Liver (tissue), 3 donors: ENCODE measurements at regions not wholly inside any gene's neighbourhood (a gene's known extent, or its start where the extent isn't known, plus 50 kb on each side); places are given as distances from the start of the nearest gene placed in this dataset.

Experiments
- EGR1 ChIP-seq, 2 donors: IDR thresholded peaks; 2 replicates each; pipeline ENCODE4 v1.6.1; 2016 to 2018; ENCODE audit warnings: antibody characterized with exemption in 2 of 2, low read depth in 2 of 2
- GABPA ChIP-seq, 2 donors: IDR thresholded peaks in 1 of 2; conservative IDR thresholded peaks in 1 of 2; 2 replicates each; pipeline ENCODE4 v1.6.1; 2016; ENCODE audit warnings: antibody characterized with exemption in 2 of 2, mild to moderate bottlenecking in 1 of 2, moderate library complexity in 1 of 2
- NR2F2 ChIP-seq: IDR thresholded peaks from 2 replicates; pipeline ENCODE4 v1.6.1; 2016; ENCODE audit warnings: antibody characterized with exemption
- RAD21 ChIP-seq, 2 donors: IDR thresholded peaks; 2 replicates each; pipeline ENCODE4 v1.6.1; 2016; ENCODE audit warnings: antibody characterized with exemption in 2 of 2, mild to moderate bottlenecking in 2 of 2
- RXRA ChIP-seq, 2 donors: IDR thresholded peaks; 2 replicates each; pipeline ENCODE4 v1.6.1; 2017 to 2018; ENCODE audit warnings: antibody characterized with exemption in 2 of 2, mild to moderate bottlenecking in 1 of 2
- SP1 ChIP-seq: IDR thresholded peaks from 2 replicates; pipeline ENCODE4 v1.6.1; 2018; ENCODE audit warnings: antibody characterized with exemption, mild to moderate bottlenecking
- TAF1 ChIP-seq: conservative IDR thresholded peaks from 2 replicates; pipeline ENCODE4 v1.6.1; 2016; ENCODE audit warnings: antibody characterized with exemption, mild to moderate bottlenecking
- YY1 ChIP-seq: IDR thresholded peaks from 2 replicates; pipeline ENCODE4 v1.6.1; 2016; ENCODE audit warnings: antibody characterized with exemption, mild to moderate bottlenecking
- TF ChIP-seq, protein P1 (sequence below): fragments of 150-350 bp; IDR thresholded peaks from 2 replicates; pipeline ENCODE4 v1.5.1; 2017; ENCODE audit warnings: improper control_type of control experiment, low read depth, low read length; ENCODE audit not compliant: missing input control
- TF ChIP-seq, protein P2 (sequence below): IDR thresholded peaks from 2 replicates; pipeline ENCODE4 v1.6.1; 2016; ENCODE audit warnings: antibody characterized with exemption
- TF ChIP-seq, protein P3 (sequence below): IDR thresholded peaks from 2 replicates; pipeline ENCODE4 v1.6.1; 2016; ENCODE audit warnings: antibody characterized with exemption
- TF ChIP-seq, protein P4 (sequence below): IDR thresholded peaks from 2 replicates; pipeline ENCODE4 v1.6.1; 2016; ENCODE audit warnings: antibody characterized with exemption, mild to moderate bottlenecking
- TF ChIP-seq, protein P5 (sequence below): IDR thresholded peaks from 2 replicates; pipeline ENCODE4 v1.6.1; 2016; ENCODE audit warnings: antibody characterized with exemption
- donor health status: healthy.
- donor health status: healthy.

DNA sequence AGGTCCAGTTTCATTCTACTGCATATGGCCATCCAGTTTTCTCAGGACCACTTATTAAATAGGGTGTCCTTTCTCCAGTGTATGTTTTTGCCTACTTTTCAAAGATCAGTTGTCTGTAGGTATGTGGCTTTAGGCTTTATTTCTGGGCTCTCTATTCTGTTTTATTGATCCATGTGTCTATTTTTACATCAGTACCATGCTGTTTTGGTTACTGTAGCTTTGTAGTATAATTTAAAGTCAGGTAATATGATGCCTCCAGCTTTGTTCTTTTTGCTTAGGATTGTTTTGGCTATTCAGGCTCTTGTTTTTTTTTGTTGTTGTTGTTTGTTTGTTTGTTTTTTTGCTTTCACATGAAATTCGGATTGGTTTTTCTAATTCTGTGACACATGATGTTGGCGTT is 124.4 kb upstream of the SLC35F3 start:
- TF ChIP-seq TAF1 = no peak
- TF ChIP-seq, protein P1, sequence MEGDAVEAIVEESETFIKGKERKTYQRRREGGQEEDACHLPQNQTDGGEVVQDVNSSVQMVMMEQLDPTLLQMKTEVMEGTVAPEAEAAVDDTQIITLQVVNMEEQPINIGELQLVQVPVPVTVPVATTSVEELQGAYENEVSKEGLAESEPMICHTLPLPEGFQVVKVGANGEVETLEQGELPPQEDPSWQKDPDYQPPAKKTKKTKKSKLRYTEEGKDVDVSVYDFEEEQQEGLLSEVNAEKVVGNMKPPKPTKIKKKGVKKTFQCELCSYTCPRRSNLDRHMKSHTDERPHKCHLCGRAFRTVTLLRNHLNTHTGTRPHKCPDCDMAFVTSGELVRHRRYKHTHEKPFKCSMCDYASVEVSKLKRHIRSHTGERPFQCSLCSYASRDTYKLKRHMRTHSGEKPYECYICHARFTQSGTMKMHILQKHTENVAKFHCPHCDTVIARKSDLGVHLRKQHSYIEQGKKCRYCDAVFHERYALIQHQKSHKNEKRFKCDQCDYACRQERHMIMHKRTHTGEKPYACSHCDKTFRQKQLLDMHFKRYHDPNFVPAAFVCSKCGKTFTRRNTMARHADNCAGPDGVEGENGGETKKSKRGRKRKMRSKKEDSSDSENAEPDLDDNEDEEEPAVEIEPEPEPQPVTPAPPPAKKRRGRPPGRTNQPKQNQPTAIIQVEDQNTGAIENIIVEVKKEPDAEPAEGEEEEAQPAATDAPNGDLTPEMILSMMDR = no peak
- TF ChIP-seq, protein P2, sequence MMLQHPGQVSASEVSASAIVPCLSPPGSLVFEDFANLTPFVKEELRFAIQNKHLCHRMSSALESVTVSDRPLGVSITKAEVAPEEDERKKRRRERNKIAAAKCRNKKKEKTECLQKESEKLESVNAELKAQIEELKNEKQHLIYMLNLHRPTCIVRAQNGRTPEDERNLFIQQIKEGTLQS = no peak
- TF ChIP-seq, protein P3, sequence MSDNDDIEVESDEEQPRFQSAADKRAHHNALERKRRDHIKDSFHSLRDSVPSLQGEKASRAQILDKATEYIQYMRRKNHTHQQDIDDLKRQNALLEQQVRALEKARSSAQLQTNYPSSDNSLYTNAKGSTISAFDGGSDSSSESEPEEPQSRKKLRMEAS = no peak
- TF ChIP-seq, protein P4, sequence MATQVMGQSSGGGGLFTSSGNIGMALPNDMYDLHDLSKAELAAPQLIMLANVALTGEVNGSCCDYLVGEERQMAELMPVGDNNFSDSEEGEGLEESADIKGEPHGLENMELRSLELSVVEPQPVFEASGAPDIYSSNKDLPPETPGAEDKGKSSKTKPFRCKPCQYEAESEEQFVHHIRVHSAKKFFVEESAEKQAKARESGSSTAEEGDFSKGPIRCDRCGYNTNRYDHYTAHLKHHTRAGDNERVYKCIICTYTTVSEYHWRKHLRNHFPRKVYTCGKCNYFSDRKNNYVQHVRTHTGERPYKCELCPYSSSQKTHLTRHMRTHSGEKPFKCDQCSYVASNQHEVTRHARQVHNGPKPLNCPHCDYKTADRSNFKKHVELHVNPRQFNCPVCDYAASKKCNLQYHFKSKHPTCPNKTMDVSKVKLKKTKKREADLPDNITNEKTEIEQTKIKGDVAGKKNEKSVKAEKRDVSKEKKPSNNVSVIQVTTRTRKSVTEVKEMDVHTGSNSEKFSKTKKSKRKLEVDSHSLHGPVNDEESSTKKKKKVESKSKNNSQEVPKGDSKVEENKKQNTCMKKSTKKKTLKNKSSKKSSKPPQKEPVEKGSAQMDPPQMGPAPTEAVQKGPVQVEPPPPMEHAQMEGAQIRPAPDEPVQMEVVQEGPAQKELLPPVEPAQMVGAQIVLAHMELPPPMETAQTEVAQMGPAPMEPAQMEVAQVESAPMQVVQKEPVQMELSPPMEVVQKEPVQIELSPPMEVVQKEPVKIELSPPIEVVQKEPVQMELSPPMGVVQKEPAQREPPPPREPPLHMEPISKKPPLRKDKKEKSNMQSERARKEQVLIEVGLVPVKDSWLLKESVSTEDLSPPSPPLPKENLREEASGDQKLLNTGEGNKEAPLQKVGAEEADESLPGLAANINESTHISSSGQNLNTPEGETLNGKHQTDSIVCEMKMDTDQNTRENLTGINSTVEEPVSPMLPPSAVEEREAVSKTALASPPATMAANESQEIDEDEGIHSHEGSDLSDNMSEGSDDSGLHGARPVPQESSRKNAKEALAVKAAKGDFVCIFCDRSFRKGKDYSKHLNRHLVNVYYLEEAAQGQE = no peak
- no peak for TF ChIP-seq NR2F2
- TF ChIP-seq GABPA (IDR thresholded peaks at IDR 0.05 in 1 of 2, conservative IDR thresholded peaks at IDR 0.05 in 1 of 2) = no peak
- TF ChIP-seq RXRA (IDR thresholded peaks at IDR 0.05) = no peak
- no peak for TF ChIP-seq RAD21 (IDR thresholded peaks at IDR 0.05)
- no peak for TF ChIP-seq SP1
- TF ChIP-seq EGR1 (IDR thresholded peaks at IDR 0.05; ENCODE audit: low read depth in 2 of 2) = no peak
- no peak for TF ChIP-seq YY1
- TF ChIP-seq, protein P5, sequence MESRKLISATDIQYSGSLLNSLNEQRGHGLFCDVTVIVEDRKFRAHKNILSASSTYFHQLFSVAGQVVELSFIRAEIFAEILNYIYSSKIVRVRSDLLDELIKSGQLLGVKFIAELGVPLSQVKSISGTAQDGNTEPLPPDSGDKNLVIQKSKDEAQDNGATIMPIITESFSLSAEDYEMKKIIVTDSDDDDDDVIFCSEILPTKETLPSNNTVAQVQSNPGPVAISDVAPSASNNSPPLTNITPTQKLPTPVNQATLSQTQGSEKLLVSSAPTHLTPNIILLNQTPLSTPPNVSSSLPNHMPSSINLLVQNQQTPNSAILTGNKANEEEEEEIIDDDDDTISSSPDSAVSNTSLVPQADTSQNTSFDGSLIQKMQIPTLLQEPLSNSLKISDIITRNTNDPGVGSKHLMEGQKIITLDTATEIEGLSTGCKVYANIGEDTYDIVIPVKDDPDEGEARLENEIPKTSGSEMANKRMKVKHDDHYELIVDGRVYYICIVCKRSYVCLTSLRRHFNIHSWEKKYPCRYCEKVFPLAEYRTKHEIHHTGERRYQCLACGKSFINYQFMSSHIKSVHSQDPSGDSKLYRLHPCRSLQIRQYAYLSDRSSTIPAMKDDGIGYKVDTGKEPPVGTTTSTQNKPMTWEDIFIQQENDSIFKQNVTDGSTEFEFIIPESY = no peak
